A549 (cell line): ENCODE measurements at regions not wholly inside any gene's neighbourhood (a gene's known extent, or its start where the extent isn't known, plus 50 kb on each side); places are given as distances from the start of the nearest gene placed in this dataset.

Experiments used
- BHLHE40 ChIP-seq: IDR thresholded peaks from 2 replicates; pipeline ENCODE4 v1.6.1; 2012; ENCODE audit warnings: low read depth, low read length, inconsistent platforms
- CTCF ChIP-seq: fragments of >200 bp; sonication (Bioruptor Twin); formaldehyde crosslinking; IDR thresholded peaks from 3 replicates; pipeline ENCODE4 v1.5.1; 2016
- JUN ChIP-seq, 2 experiments: fragments of >200 bp; sonication (Bioruptor Twin); formaldehyde crosslinking; IDR thresholded peaks; 2 replicates in 1 of 2; 3 replicates in 1 of 2; pipeline ENCODE4 v1.6.1; 2016 to 2017
- PBX3 ChIP-seq: IDR thresholded peaks from 2 replicates; pipeline ENCODE4 v1.6.1; 2012
- POLR2A ChIP-seq: IDR thresholded peaks from 2 replicates; pipeline ENCODE4 v1.6.1; 2012; ENCODE audit warnings: mild to moderate bottlenecking, low read length
- RAD21 ChIP-seq, 2 experiments: fragments of >200 bp in 1 of 2; sonication (Bioruptor Twin) in 1 of 2; formaldehyde crosslinking in 1 of 2; IDR thresholded peaks in 1 of 2; conservative IDR thresholded peaks in 1 of 2; 2 replicates in 1 of 2; 3 replicates in 1 of 2; pipeline ENCODE4 v1.6.1; 2012 to 2018; ENCODE audit warnings: inconsistent platforms in 1 of 2
- RNF2 ChIP-seq: fragments of 200-600 bp; sonication (generic); IDR thresholded peaks from 2 replicates; pipeline ENCODE4 v1.6.1; 2016; ENCODE audit warnings: low read depth, mild to moderate bottlenecking, antibody characterized with exemption, moderate library complexity, borderline replicate concordance
- SREBF2 ChIP-seq: fragments of 450-650 bp; IDR thresholded peaks from 2 replicates; pipeline ENCODE4 v1.6.1; 2014; ENCODE audit warnings: mild to moderate bottlenecking, moderate library complexity

GRCh38 chr13:107576430-107576829 is 638.9 kb downstream of the LIG4 start:
- TF ChIP-seq CTCF = no peak
- no peak for TF ChIP-seq SREBF2
- no peak for TF ChIP-seq POLR2A
- TF ChIP-seq BHLHE40 = no peak
- TF ChIP-seq PBX3 = no peak
- TF ChIP-seq RNF2 = no peak
- TF ChIP-seq JUN (IDR thresholded peaks at IDR 0.05) = no peak
- no peak for TF ChIP-seq RAD21 (conservative IDR thresholded peaks at IDR 0.05 in 1 of 2, IDR thresholded peaks at IDR 0.05 in 1 of 2)
